NCI-H2196 treated with DMSO at 0.1 percent for 48 hours (cell line): ENCODE measurements at regions not wholly inside any gene's neighbourhood (a gene's known extent, or its start where the extent isn't known, plus 50 kb on each side); places are given as distances from the start of the nearest gene placed in this dataset.
"Not testable (repeated sequence)": the region's sequence is repeated elsewhere in the genome, so short reads cannot be mapped to it uniquely, and the experiment has no call there.

Experiments used
- DNase-seq: peaks from one replicate; lab custom pipeline; 2025; ENCODE audit not compliant: unreplicated experiment; lab: John Stamatoyannopoulos, UW

GRCh38 chr6:149234051-149234962 lies 83.2 kb upstream of the TAB2 start:
- no peak for DNase-seq

- peak; percentile 66 for DNase-seq
These were observed 82.4 kb upstream of the TAB2 start for GRCh38 chr6:149235130-149235561.

GRCh38 chr6:149236589-149236988 lies 80.9 kb upstream of the TAB2 start:
- no peak for DNase-seq

GRCh38 chr6:149237464-149237863 lies 80.0 kb upstream of the TAB2 start:
- DNase-seq = no peak

- no peak for DNase-seq
These were observed 77.8 kb upstream of the TAB2 start for GRCh38 chr6:149239573-149240209.

- no peak for DNase-seq
These were observed 74.6 kb upstream of the TAB2 start for GRCh38 chr6:149242883-149243282.

- DNase-seq = no peak
These were observed 73.4 kb upstream of the TAB2 start for GRCh38 chr6:149244105-149244504.

GRCh38 chr6:149246691-149247384 lies 70.7 kb upstream of the TAB2 start:
- no peak for DNase-seq

GRCh38 chr6:149247385-149247763 lies 70.1 kb upstream of the TAB2 start:
- DNase-seq = no peak

- DNase-seq = not testable (repeated sequence)
These were observed 69.2 kb upstream of the TAB2 start for GRCh38 chr6:149248263-149248662.

GRCh38 chr6:149248693-149249369 lies 68.7 kb upstream of the TAB2 start:
- no peak for DNase-seq

- no peak for DNase-seq
These were observed 67.8 kb upstream of the TAB2 start for GRCh38 chr6:149249370-149250357.

GRCh38 chr6:149250951-149251350 lies 66.6 kb upstream of the TAB2 start:
- no peak for DNase-seq

- no peak for DNase-seq
These were observed 64.9 kb upstream of the TAB2 start for GRCh38 chr6:149252622-149253021.

- no peak for DNase-seq
These were observed 63.3 kb upstream of the TAB2 start for GRCh38 chr6:149254253-149254652.

GRCh38 chr6:149259753-149260152 lies 57.8 kb upstream of the TAB2 start:
- no peak for DNase-seq

- DNase-seq = no peak
These were observed 57.2 kb upstream of the TAB2 start for GRCh38 chr6:149260214-149260874.

GRCh38 chr6:149261364-149262040 lies 56.0 kb upstream of the TAB2 start:
- DNase-seq = no peak

- no peak for DNase-seq
These were observed 54.2 kb upstream of the TAB2 start for GRCh38 chr6:149263321-149263720.
